ENCODE measurements at regions not wholly inside any gene's neighbourhood (a gene's known extent, or its start where the extent isn't known, plus 50 kb on each side); places are given as distances from the start of the nearest gene placed in this dataset.

GRCh38 chr6:71486461-71486860, 197.8 kb downstream of the OGFRL1 start:
- Histone ChIP-seq H3K27ac (ENCODE audit: low read depth, low read length) (peak overlapping the region; percentile 41), H3K36me3 (ENCODE audit: insufficient read depth, low read length) (no peaks in the 10 kb centered on the region), H3K9me3 (ENCODE audit: low read depth, low read length) (no peaks in the 10 kb centered on the region), H3K4me3 (ENCODE audit: insufficient read depth, low read length) (no peak overlapping the region), H3K4me2 (ENCODE audit: insufficient read depth, low read length) (peak overlapping the region; percentile 12), H3K27me3 (ENCODE audit: insufficient read depth, low read length) (no peaks in the 10 kb centered on the region), H4K20me1 (ENCODE audit: insufficient read depth, low read length) (no peaks in the 10 kb centered on the region), H2AFZ (ENCODE audit: low read length) (peak overlapping the region; percentile 55), H3K4me1 (ENCODE audit: insufficient read depth, low read length) (peaks cover 28% of the 10 kb centered on the region), H3K79me2 (ENCODE audit: insufficient read depth, low read length) (no peaks in the 10 kb centered on the region)
- DNase-seq (ENCODE audit: insufficient read length, low spot score, missing footprints), result no peak
- no peak for TF ChIP-seq CTCF (IDR thresholded peaks at IDR 0.05; ENCODE audit: extremely low read depth, low read depth, low read length)

GRCh38 chr6:71488186-71488585, 199.6 kb downstream of the OGFRL1 start:
- Histone ChIP-seq H3K4me1 (ENCODE audit: insufficient read depth, low read length) (peaks cover 24% of the 10 kb centered on the region), H3K4me2 (ENCODE audit: insufficient read depth, low read length) (no peak overlapping the region), H3K27ac (ENCODE audit: low read depth, low read length) (no peak overlapping the region), H3K36me3 (ENCODE audit: insufficient read depth, low read length) (no peaks in the 10 kb centered on the region), H3K4me3 (ENCODE audit: insufficient read depth, low read length) (no peak overlapping the region), H4K20me1 (ENCODE audit: insufficient read depth, low read length) (no peaks in the 10 kb centered on the region), H3K27me3 (ENCODE audit: insufficient read depth, low read length) (no peaks in the 10 kb centered on the region), H3K9me3 (ENCODE audit: low read depth, low read length) (no peaks in the 10 kb centered on the region), H3K79me2 (ENCODE audit: insufficient read depth, low read length) (no peaks in the 10 kb centered on the region), H2AFZ (ENCODE audit: low read length) (peak overlapping the region; percentile 52)
- no peak for DNase-seq (ENCODE audit: insufficient read length, low spot score, missing footprints)
- TF ChIP-seq CTCF (IDR thresholded peaks at IDR 0.05; ENCODE audit: extremely low read depth, low read depth, low read length), result no peak

GRCh38 chr6:71489736-71490135, 201.1 kb downstream of the OGFRL1 start:
- TF ChIP-seq CTCF (IDR thresholded peaks at IDR 0.05; ENCODE audit: extremely low read depth, low read depth, low read length), result no peak
- H3K4me1 ChIP-seq (ENCODE audit: insufficient read depth, low read length), result peaks cover 24% of the 10 kb centered on the region
- peak; percentile 57 for DNase-seq (ENCODE audit: insufficient read length, low spot score, missing footprints)
- H3K79me2 ChIP-seq (ENCODE audit: insufficient read depth, low read length), result no peaks in the 10 kb centered on the region
- peak overlapping the region; percentile 15 for H3K4me3 ChIP-seq (ENCODE audit: insufficient read depth, low read length)
- H3K36me3 ChIP-seq (ENCODE audit: insufficient read depth, low read length), result no peaks in the 10 kb centered on the region
- no peaks in the 10 kb centered on the region for H3K27me3 ChIP-seq (ENCODE audit: insufficient read depth, low read length)
- H4K20me1 ChIP-seq (ENCODE audit: insufficient read depth, low read length), result no peaks in the 10 kb centered on the region
- H3K4me2 ChIP-seq (ENCODE audit: insufficient read depth, low read length), result peak overlapping the region; percentile 64
- H2AFZ ChIP-seq (ENCODE audit: low read length), result peak overlapping the region; percentile 32
- no peaks in the 10 kb centered on the region for H3K9me3 ChIP-seq (ENCODE audit: low read depth, low read length)
- peak overlapping the region; percentile 50 for H3K27ac ChIP-seq (ENCODE audit: low read depth, low read length)

- H3K36me3 ChIP-seq (ENCODE audit: insufficient read depth, low read length), result no peaks in the 10 kb centered on the region
- H3K79me2 ChIP-seq (ENCODE audit: insufficient read depth, low read length), result no peaks in the 10 kb centered on the region
- DNase-seq (ENCODE audit: insufficient read length, low spot score, missing footprints), result no peak
- no peaks in the 10 kb centered on the region for H3K27me3 ChIP-seq (ENCODE audit: insufficient read depth, low read length)
- H4K20me1 ChIP-seq (ENCODE audit: insufficient read depth, low read length), result no peaks in the 10 kb centered on the region
- H3K27ac ChIP-seq (ENCODE audit: low read depth, low read length), result no peak overlapping the region
- TF ChIP-seq CTCF (IDR thresholded peaks at IDR 0.05; ENCODE audit: extremely low read depth, low read depth, low read length), result no peak
- H3K4me3 ChIP-seq (ENCODE audit: insufficient read depth, low read length), result no peak overlapping the region
- peak overlapping the region; percentile 28 for H2AFZ ChIP-seq (ENCODE audit: low read length)
- H3K4me2 ChIP-seq (ENCODE audit: insufficient read depth, low read length), result no peak overlapping the region
- peaks cover 29% of the 10 kb centered on the region for H3K4me1 ChIP-seq (ENCODE audit: insufficient read depth, low read length)
- H3K9me3 ChIP-seq (ENCODE audit: low read depth, low read length), result no peaks in the 10 kb centered on the region
These were observed 202.3 kb downstream of the OGFRL1 start for GRCh38 chr6:71490876-71491275.
